ENCODE measurements at regions not wholly inside any gene's neighbourhood (a gene's known extent, or its start where the extent isn't known, plus 50 kb on each side); places are given as distances from the start of the nearest gene placed in this dataset.

GRCh38 chr1:230011333-230012092 lies 55.5 kb upstream of the GALNT2 start:
- no peak overlapping the region for H3K4me2 ChIP-seq
- H3K4me1 ChIP-seq: no peaks in the 10 kb centered on the region
- H3K4me3 ChIP-seq: no peak overlapping the region
- no peaks in the 10 kb centered on the region for H3K9me3 ChIP-seq
- FAIRE-seq: no peak
- POLR2A ChIA-PET: no interaction called here
- CTCF ChIA-PET: interaction anchor here (0.5 to 1.3 kb wide), 2 partner anchors 8 to 336 kb away, joined by 3 read pairs; no protein-coding TSS in a partner anchor
- no peak for DNase-seq (ENCODE audit: low read depth in 1 of 2, low spot score in 1 of 2)
- ATAC-seq: no peak
- no peak overlapping the region for H3K27ac ChIP-seq
- 55% methylated on average over 6 of the region's 6 CpGs for whole genome bisulfite sequencing (ENCODE audit: missing lambda C conversion rate)
- no peak for TF ChIP-seq CEBPB (IDR thresholded peaks at IDR 0.05)
- no peak for TF ChIP-seq HDAC2 (IDR thresholded peaks at IDR 0.05)
- no peak for TF ChIP-seq ESRRA (IDR thresholded peaks at IDR 0.05; ENCODE audit: borderline replicate concordance, low read length)
- TF ChIP-seq SMC3 (IDR thresholded peaks at IDR 0.05): no peak
- no peak for TF ChIP-seq NFE2L2 (conservative IDR thresholded peaks at IDR 0.05; ENCODE audit: low read length)
- TF ChIP-seq ZFP36 (IDR thresholded peaks at IDR 0.05; ENCODE audit: borderline replicate concordance, partially characterized antibody): no peak
- no peak for TF ChIP-seq POLR2AphosphoS2 (conservative IDR thresholded peaks at IDR 0.05; ENCODE audit: low read length)
- TF ChIP-seq CBX2 (IDR thresholded peaks at IDR 0.05; ENCODE audit: borderline replicate concordance, low read depth): no peak
- no peak for TF ChIP-seq CTCF (IDR thresholded peaks at IDR 0.05)
- TF ChIP-seq RARB (CRISPR knock-in tag; IDR thresholded peaks at IDR 0.05): no peak
- TF ChIP-seq ZC3H11A (IDR thresholded peaks at IDR 0.05): no peak
- TF ChIP-seq SREBF2 (IDR thresholded peaks at IDR 0.05): no peak
- no peak for TF ChIP-seq EHF (CRISPR knock-in tag; IDR thresholded peaks at IDR 0.05)
- no peak for TF ChIP-seq HEYL (CRISPR knock-in tag; IDR thresholded peaks at IDR 0.05)
- no peak for TF ChIP-seq BCL3 (IDR thresholded peaks at IDR 0.05)

- Histone ChIP-seq H3K4me1 (no peaks in the 10 kb centered on the region), H3K4me2 (no peak overlapping the region), H3K4me3 (no peak overlapping the region), H3K9me3 (no peaks in the 10 kb centered on the region), H3K27ac (no peak overlapping the region)
- FAIRE-seq (no peak), DNase-seq (ENCODE audit: low read depth in 1 of 2, low spot score in 1 of 2) (no peak), ATAC-seq (no peak)
- ChIA-PET CTCF (no interaction called here), POLR2A (no interaction called here)
- TF ChIP-seq NFE2L2 (conservative IDR thresholded peaks at IDR 0.05; ENCODE audit: low read length): no peak
- no peak for TF ChIP-seq E2F6 (IDR thresholded peaks at IDR 0.05; ENCODE audit: borderline replicate concordance, low read depth)
Measured at GRCh38 chr1:230012093-230012393, 55.0 kb upstream of the GALNT2 start.

DNA sequence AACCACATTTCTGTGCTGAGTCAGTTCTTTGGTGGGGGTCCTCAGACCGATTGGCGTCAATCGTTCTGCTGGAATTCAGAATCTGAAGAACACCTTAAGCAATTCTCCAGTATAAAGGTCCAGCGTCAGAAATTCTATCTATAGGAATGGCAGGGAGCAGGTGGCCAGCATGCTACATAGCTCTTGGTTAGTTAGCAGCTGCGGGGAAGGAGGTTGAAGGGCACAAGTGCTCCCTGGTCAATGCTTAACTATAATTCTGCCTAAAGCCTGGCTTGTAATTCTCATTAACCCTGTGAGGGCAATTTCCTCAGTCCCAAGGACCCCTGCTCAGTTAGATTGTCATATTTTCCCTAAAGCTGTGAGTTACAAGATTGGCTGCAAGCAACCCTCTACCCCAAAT lies 54.3 kb upstream of the GALNT2 start:
- H3K4me1 ChIP-seq: no peaks in the 10 kb centered on the region
- no peak overlapping the region for H3K4me3 ChIP-seq
- H3K9me3 ChIP-seq: no peaks in the 10 kb centered on the region
- no peak for ATAC-seq
- 74% methylated on average over 5 of the region's 5 CpGs for WGBS (ENCODE audit: missing lambda C conversion rate)
- no peak overlapping the region for H3K27ac ChIP-seq
- no peak for FAIRE-seq
- CTCF ChIA-PET: interaction anchor here (0.6 kb wide), 1 partner anchor 353 kb away, joined by 3 read pairs; no protein-coding TSS in a partner anchor
- POLR2A ChIA-PET: no interaction called here
- no peak overlapping the region for H3K4me2 ChIP-seq
- no peak for DNase-seq (ENCODE audit: low read depth in 1 of 2, low spot score in 1 of 2)
- TF ChIP-seq NR3C1 (IDR thresholded peaks at IDR 0.05): no peak
- no peak for TF ChIP-seq RCOR1 (IDR thresholded peaks at IDR 0.05; ENCODE audit: low read depth, low read length)
- TF ChIP-seq HOXA7 (CRISPR knock-in tag; IDR thresholded peaks at IDR 0.05): no peak
- TF ChIP-seq CTCF (IDR thresholded peaks at IDR 0.05): no peak
- TF ChIP-seq TFCP2L1 (CRISPR knock-in tag; IDR thresholded peaks at IDR 0.05): no peak
- no peak for TF ChIP-seq EHMT2 (IDR thresholded peaks at IDR 0.05; ENCODE audit: low read depth)
- no peak for TF ChIP-seq BCL3 (IDR thresholded peaks at IDR 0.05)
- no peak for TF ChIP-seq SREBF2 (IDR thresholded peaks at IDR 0.05)
- no peak for TF ChIP-seq MAZ (IDR thresholded peaks at IDR 0.05; ENCODE audit: borderline replicate concordance, low read depth, low read length)
- TF ChIP-seq NFE2L2 (conservative IDR thresholded peaks at IDR 0.05; ENCODE audit: low read length): no peak
- TF ChIP-seq ZC3H11A (IDR thresholded peaks at IDR 0.05): no peak
- no peak for TF ChIP-seq POLR2A (IDR thresholded peaks at IDR 0.05; ENCODE audit: low read length)
- TF ChIP-seq ZNF302 (CRISPR knock-in tag; IDR thresholded peaks at IDR 0.05): no peak
- TF ChIP-seq RARB (CRISPR knock-in tag; IDR thresholded peaks at IDR 0.05): no peak
- no peak for TF ChIP-seq RAD21 (conservative IDR thresholded peaks at IDR 0.05 in 1 of 2, IDR thresholded peaks at IDR 0.05 in 1 of 2)
- TF ChIP-seq KDM5A (IDR thresholded peaks at IDR 0.05): no peak
- no peak for TF ChIP-seq GATA3 (IDR thresholded peaks at IDR 0.05; ENCODE audit: borderline replicate concordance)
- no peak for TF ChIP-seq JUNB (IDR thresholded peaks at IDR 0.05)
